HCT116 (cell line): ENCODE measurements at regions not wholly inside any gene's neighbourhood (a gene's known extent, or its start where the extent isn't known, plus 50 kb on each side); places are given as distances from the start of the nearest gene placed in this dataset.

ENCODE experiments used
- CTCF ChIP-seq, 3 experiments: fragments of 200-600 bp in 1 of 3; sonication (generic) in 1 of 3; IDR thresholded peaks in 2 of 3; conservative IDR thresholded peaks in 1 of 3; 2 replicates each; pipeline ENCODE4 v1.5.1; 2012 to 2017; ENCODE audit warnings: low read depth in 2 of 3, low read length in 2 of 3, antibody characterized with exemption in 1 of 3, borderline replicate concordance in 1 of 3, control low read depth in 1 of 3, mild to moderate bottlenecking in 1 of 3, mixed read lengths in 1 of 3, mixed run types in 1 of 3, moderate library complexity in 1 of 3; ENCODE audit not compliant: insufficient read depth in 1 of 3
- EZH2 ChIP-seq: fragments of 200-600 bp; sonication (generic); IDR thresholded peaks from 2 replicates; pipeline ENCODE4 v1.6.1; 2017; ENCODE audit warnings: antibody characterized with exemption, mixed run types
- EZH2phosphoT487 ChIP-seq: fragments of 200-600 bp; IDR thresholded peaks from 2 replicates; pipeline ENCODE4 v1.6.1; 2018; ENCODE audit warnings: antibody characterized with exemption, borderline replicate concordance
- FOSL1 ChIP-seq: IDR thresholded peaks from 2 replicates; pipeline ENCODE4 v1.6.1; 2012; ENCODE audit warnings: low read depth
- JUND ChIP-seq: IDR thresholded peaks from 2 replicates; pipeline ENCODE4 v1.6.1; 2012
- MAX ChIP-seq: IDR thresholded peaks from 2 replicates; pipeline ENCODE4 v1.6.1; 2012
- POLR2A ChIP-seq: IDR thresholded peaks from 2 replicates; pipeline ENCODE4 v1.7.0; 2011; ENCODE audit warnings: borderline replicate concordance; ENCODE audit not compliant: insufficient read depth, insufficient read length; ENCODE audit errors: extremely low read depth
- POLR2AphosphoS5 ChIP-seq: IDR thresholded peaks from 2 replicates; pipeline ENCODE4 v1.6.1; 2011; ENCODE audit warnings: mild to moderate bottlenecking, low read depth, low read length, moderate library complexity
- RAD21 ChIP-seq: IDR thresholded peaks from 2 replicates; pipeline ENCODE4 v1.6.1; 2012; ENCODE audit warnings: low read depth, mild to moderate bottlenecking
- REST ChIP-seq: IDR thresholded peaks from 2 replicates; pipeline ENCODE4 v1.6.1; 2012; ENCODE audit warnings: low read depth
- SIN3A ChIP-seq: IDR thresholded peaks from 2 replicates; pipeline ENCODE4 v1.6.1; 2012; ENCODE audit warnings: low read depth
- SP1 ChIP-seq: IDR thresholded peaks from 2 replicates; pipeline ENCODE4 v1.6.1; 2012; ENCODE audit warnings: low read depth
- SRF ChIP-seq: IDR thresholded peaks from 2 replicates; pipeline ENCODE4 v1.6.1; 2012; ENCODE audit warnings: low read depth
- ZBTB33 ChIP-seq: IDR thresholded peaks from 2 replicates; pipeline ENCODE4 v1.6.1; 2011; ENCODE audit warnings: mild to moderate bottlenecking, low read length, moderate library complexity; ENCODE audit not compliant: insufficient replicate concordance; ENCODE audit errors: extremely low read depth

- TF ChIP-seq CTCF (IDR thresholded peaks at IDR 0.05 in 2 of 3, conservative IDR thresholded peaks at IDR 0.05 in 1 of 3; ENCODE audit: borderline replicate concordance in 1 of 3, insufficient read depth in 1 of 3, low read depth in 2 of 3, low read length in 2 of 3) (no peak), ZBTB33 (no peak), EZH2phosphoT487 (no peak), SP1 (no peak), MAX (no peak), SIN3A (no peak), POLR2A (no peak), POLR2AphosphoS5 (no peak), SRF (no peak), FOSL1 (no peak), JUND (no peak), REST (no peak), RAD21 (no peak), EZH2 (no peak)
Observed at GRCh38 chr3:35224565-35225295, 414.6 kb upstream of the ARPP21 start.
